Breast epithelium (tissue), 3 donors: ENCODE measurements at regions not wholly inside any gene's neighbourhood (a gene's known extent, or its start where the extent isn't known, plus 50 kb on each side); places are given as distances from the start of the nearest gene placed in this dataset.
"Not testable (repeated sequence)": the region's sequence is repeated elsewhere in the genome, so short reads cannot be mapped to it uniquely, and the experiment has no call there.

Experiments
- POLR2A ChIP-seq: fragments of 450-650 bp; IDR thresholded peaks from one replicate; pipeline ENCODE4 v1.6.1; 2016; ENCODE audit warnings: antibody characterized with exemption, mild to moderate bottlenecking, moderate library complexity
- POLR2AphosphoS5 ChIP-seq, 3 donors: sonication (generic); formaldehyde crosslinking; IDR thresholded peaks; one replicate each; pipeline ENCODE4 v1.6.1; 2017; ENCODE audit warnings: antibody characterized with exemption in 3 of 3
- TF ChIP-seq, protein P1 (sequence below), 3 donors: fragments of 450-650 bp; IDR thresholded peaks; one replicate each; pipeline ENCODE4 v1.5.1; 2016 to 2017; ENCODE audit warnings: antibody characterized with exemption in 3 of 3, mild to moderate bottlenecking in 3 of 3, moderate library complexity in 3 of 3

DNA sequence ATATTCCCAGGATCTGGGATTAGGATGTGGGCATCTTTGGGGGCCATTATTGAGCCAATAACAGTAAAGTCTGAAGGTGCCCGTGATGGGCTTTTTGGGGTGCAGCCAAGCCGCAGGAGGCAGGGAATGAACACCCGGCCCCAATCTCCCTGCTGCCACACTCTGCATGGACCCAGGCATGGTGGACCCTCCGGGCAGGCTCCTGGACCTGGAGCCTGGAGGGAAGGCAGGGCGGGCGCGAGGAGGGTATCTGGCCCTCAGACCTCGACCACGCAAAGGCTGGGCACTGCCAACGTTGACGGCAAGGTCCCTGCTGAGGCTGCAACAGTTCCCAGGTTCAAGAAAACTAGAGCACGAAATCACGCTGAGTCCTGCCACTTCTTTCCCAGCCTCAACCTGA is 150.9 kb upstream of the ZNF469 start:
- TF ChIP-seq, protein P1, sequence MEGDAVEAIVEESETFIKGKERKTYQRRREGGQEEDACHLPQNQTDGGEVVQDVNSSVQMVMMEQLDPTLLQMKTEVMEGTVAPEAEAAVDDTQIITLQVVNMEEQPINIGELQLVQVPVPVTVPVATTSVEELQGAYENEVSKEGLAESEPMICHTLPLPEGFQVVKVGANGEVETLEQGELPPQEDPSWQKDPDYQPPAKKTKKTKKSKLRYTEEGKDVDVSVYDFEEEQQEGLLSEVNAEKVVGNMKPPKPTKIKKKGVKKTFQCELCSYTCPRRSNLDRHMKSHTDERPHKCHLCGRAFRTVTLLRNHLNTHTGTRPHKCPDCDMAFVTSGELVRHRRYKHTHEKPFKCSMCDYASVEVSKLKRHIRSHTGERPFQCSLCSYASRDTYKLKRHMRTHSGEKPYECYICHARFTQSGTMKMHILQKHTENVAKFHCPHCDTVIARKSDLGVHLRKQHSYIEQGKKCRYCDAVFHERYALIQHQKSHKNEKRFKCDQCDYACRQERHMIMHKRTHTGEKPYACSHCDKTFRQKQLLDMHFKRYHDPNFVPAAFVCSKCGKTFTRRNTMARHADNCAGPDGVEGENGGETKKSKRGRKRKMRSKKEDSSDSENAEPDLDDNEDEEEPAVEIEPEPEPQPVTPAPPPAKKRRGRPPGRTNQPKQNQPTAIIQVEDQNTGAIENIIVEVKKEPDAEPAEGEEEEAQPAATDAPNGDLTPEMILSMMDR (IDR thresholded peaks at IDR 0.05), result not testable (repeated sequence)
- TF ChIP-seq POLR2AphosphoS5 (IDR thresholded peaks at IDR 0.05); POLR2A: not testable (repeated sequence)
